ENCODE measurements at regions not wholly inside any gene's neighbourhood (a gene's known extent, or its start where the extent isn't known, plus 50 kb on each side); places are given as distances from the start of the nearest gene placed in this dataset.
"Not testable (repeated sequence)": the region's sequence is repeated elsewhere in the genome, so short reads cannot be mapped to it uniquely, and the experiment has no call there.

- Histone ChIP-seq H3K4me1 (ENCODE audit: insufficient read depth, low read length, poor library complexity, severe bottlenecking) (peaks cover 97% of the 10 kb centered on the region), H3K9me3 (ENCODE audit: low read length) (no peaks in the 10 kb centered on the region)
- TF ChIP-seq EZH2phosphoT487 (IDR thresholded peaks at IDR 0.05; ENCODE audit: borderline replicate concordance, low read depth, low read length) (no peak), CTCF (conservative IDR thresholded peaks at IDR 0.05; ENCODE audit: low read length) (no peak; the same call in 1 of the 2 replicates)
These were observed 68.7 kb downstream of the ARF6 start for GRCh38 chr14:49961270-49962222.

GRCh38 chr14:49962621-49963020 is 69.7 kb downstream of the ARF6 start:
- Histone ChIP-seq H3K9me2 (ENCODE audit: insufficient read depth, low read length) (no peaks in the 10 kb centered on the region), H3K4me2 (ENCODE audit: low read length) (peak overlapping the region; percentile 69), H3K9me3 (ENCODE audit: low read length) (no peaks in the 10 kb centered on the region), H3K27ac (ENCODE audit: low read depth, low read length, poor library complexity, severe bottlenecking) (peak overlapping the region; percentile 95), H2AFZ (ENCODE audit: low read length) (peak overlapping the region; percentile 66), H4K20me1 (ENCODE audit: insufficient read depth, low read length) (no peaks in the 10 kb centered on the region), H3K4me3 (ENCODE audit: low read depth, low read length, poor library complexity, severe bottlenecking) (peak overlapping the region; percentile 54), H3K4me1 (ENCODE audit: insufficient read depth, low read length, poor library complexity, severe bottlenecking) (peaks cover 91% of the 10 kb centered on the region), H3K36me3 (ENCODE audit: insufficient read depth, low read length) (no peaks in the 10 kb centered on the region), H3K79me2 (ENCODE audit: insufficient read depth, low read depth, low read length) (no peaks in the 10 kb centered on the region)
- peak; percentile 79 for DNase-seq (ENCODE audit: low spot score)
- TF ChIP-seq CTCF (conservative IDR thresholded peaks at IDR 0.05; ENCODE audit: low read length) (0 out of 2 replicates have a peak, but pooled peaks have one; percentile 19), EZH2phosphoT487 (IDR thresholded peaks at IDR 0.05; ENCODE audit: borderline replicate concordance, low read depth, low read length) (no peak)
- intact Hi-C loops (cut with micrococcal nuclease; ENCODE audit: unreplicated experiment): loop anchor here (5.0 kb wide), 1 partner anchor 100 kb away; no protein-coding TSS in a partner anchor
- ChIA-PET POLR2A (interaction anchor here (1.0 to 6.8 kb wide), 8 partner anchors 9 to 94 kb away, joined by 3 to 78 read pairs (median 14); no protein-coding TSS in a partner anchor), CTCF (ENCODE audit: unreplicated experiment) (interaction anchor here (1.4 to 2.3 kb wide), 3 partner anchors 9 to 14 kb away, joined by 4 to 8 read pairs (median 5); no protein-coding TSS in a partner anchor)
- BruUV-seq (replicated peaks): no TSS peak

More at GRCh38 chr14:49961270-49962222, 68.7 kb downstream of the ARF6 start:
- no peaks in the 10 kb centered on the region for H4K20me1 ChIP-seq (ENCODE audit: insufficient read depth, low read length)
- BruUV-seq (replicated peaks): no TSS peak
- H3K4me3 ChIP-seq (ENCODE audit: low read depth, low read length, poor library complexity, severe bottlenecking): peak overlapping the region; percentile 54
- H3K9me2 ChIP-seq (ENCODE audit: insufficient read depth, low read length): no peaks in the 10 kb centered on the region
- H3K4me2 ChIP-seq (ENCODE audit: low read length): peak overlapping the region; percentile 69
- ChIA-PET POLR2A (interaction anchor here (0.5 to 6.8 kb wide), 16 partner anchors 10 to 100 kb away, joined by 3 to 78 read pairs (median 4); no protein-coding TSS in a partner anchor), CTCF (ENCODE audit: unreplicated experiment) (interaction anchor here (0.7 to 2.3 kb wide), 5 partner anchors 9 to 15 kb away, joined by 3 to 8 read pairs (median 5); no protein-coding TSS in a partner anchor)
- DNase-seq (ENCODE audit: low spot score): peak; percentile 43
- no peaks in the 10 kb centered on the region for H3K36me3 ChIP-seq (ENCODE audit: insufficient read depth, low read length)
- H2AFZ ChIP-seq (ENCODE audit: low read length): peak overlapping the region; percentile 66; the same call in 1 of the 2 replicates
- H3K27ac ChIP-seq (ENCODE audit: low read depth, low read length, poor library complexity, severe bottlenecking): peak overlapping the region; percentile 95
- H3K79me2 ChIP-seq (ENCODE audit: insufficient read depth, low read depth, low read length): no peaks in the 10 kb centered on the region
- intact Hi-C loops (cut with micrococcal nuclease; ENCODE audit: unreplicated experiment): loop anchor here (2.0 to 5.0 kb wide), 5 partner anchors 15 to 101 kb away; no protein-coding TSS in a partner anchor

GRCh38 chr14:49965068-49965651 is 72.3 kb downstream of the ARF6 start:
- H4K20me1 ChIP-seq (ENCODE audit: insufficient read depth, low read length); intact Hi-C loops (cut with micrococcal nuclease; ENCODE audit: unreplicated experiment); DNase-seq (ENCODE audit: low spot score); H3K9me3 ChIP-seq (ENCODE audit: low read length); H3K36me3 ChIP-seq (ENCODE audit: insufficient read depth, low read length); H3K79me2 ChIP-seq (ENCODE audit: insufficient read depth, low read depth, low read length); BruUV-seq (replicated peaks); CTCF ChIA-PET (ENCODE audit: unreplicated experiment); H3K9me2 ChIP-seq (ENCODE audit: insufficient read depth, low read length): not testable (repeated sequence)
- Histone ChIP-seq H2AFZ (ENCODE audit: low read length) (peak overlapping the region; percentile 86; the same call in 1 of the 2 replicates), H3K4me3 (ENCODE audit: low read depth, low read length, poor library complexity, severe bottlenecking) (peak overlapping the region; percentile 16), H3K4me2 (ENCODE audit: low read length) (peak overlapping the region; percentile 50), H3K27ac (ENCODE audit: low read depth, low read length, poor library complexity, severe bottlenecking) (peak overlapping the region; percentile 26), H3K4me1 (ENCODE audit: insufficient read depth, low read length, poor library complexity, severe bottlenecking) (peaks cover 86% of the 10 kb centered on the region)
- POLR2A ChIA-PET: interaction anchor here (0.6 kb wide), 1 partner anchor 277 kb away, joined by 4 read pairs; no protein-coding TSS in a partner anchor
